Muscle of back (tissue), 3 donors: ENCODE measurements at regions not wholly inside any gene's neighbourhood (a gene's known extent, or its start where the extent isn't known, plus 50 kb on each side); places are given as distances from the start of the nearest gene placed in this dataset.

Source experiments
- DNase-seq, 3 donors: peaks; one replicate each; pipeline versions ENCODE4 v3.0.0 to v3.0.0-alpha.2; 2013

DNA sequence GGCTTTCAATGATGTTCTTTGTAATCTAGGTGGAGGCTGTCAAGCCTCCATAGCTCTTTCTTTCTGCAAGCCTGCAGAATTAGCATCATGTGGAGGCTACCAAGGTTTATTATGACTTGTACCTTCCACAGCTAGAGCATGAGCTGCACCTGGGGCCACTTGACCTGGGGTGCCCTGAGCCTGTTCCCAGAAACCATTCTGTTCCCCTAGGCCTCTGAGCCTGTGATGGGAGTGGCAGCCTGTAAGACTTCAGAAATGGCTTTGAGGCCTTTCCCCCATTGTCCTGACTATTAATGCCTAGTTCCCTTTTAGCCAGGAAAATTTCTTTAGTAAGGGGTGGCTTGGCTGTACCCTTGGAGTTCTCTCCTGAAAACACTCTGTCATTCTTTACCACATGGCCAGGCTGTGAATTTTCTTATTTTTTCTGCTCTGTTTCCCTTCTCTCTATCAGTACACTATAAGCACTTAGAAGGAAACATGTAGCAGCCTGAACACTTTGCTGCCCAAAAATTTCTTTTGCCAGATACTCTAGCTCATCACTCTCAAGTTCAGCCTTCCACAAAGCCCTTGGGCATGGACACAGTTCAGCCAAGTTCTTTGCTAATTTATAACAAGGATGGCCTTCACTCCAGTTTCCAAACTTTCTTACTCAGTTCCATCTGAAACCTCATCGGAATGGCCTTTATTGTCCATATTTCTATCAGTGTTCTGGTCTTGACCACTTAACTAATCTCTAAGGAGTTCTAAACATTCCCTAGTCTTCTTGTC, 61.4 kb upstream of the NR3C1 start:
- DNase-seq: no peak

DNA sequence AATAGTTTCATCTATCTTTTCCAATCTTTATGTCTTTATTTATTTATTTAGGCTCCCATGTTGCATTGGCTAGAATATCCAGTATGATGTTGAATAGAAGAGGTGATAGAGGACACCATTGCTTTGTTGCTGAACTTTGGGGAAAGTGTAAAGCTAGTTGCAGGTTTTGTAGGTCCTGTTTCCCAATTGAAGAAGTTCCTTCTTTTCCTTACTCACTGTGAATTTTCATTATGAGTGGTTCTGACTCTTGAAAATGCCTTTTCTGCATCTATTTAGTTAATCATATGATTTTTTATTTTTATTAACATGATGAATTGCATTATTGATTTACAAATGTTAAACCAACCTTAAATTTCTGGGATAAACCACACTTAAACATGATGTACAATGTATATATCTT, 58.9 kb upstream of the NR3C1 start:
- DNase-seq: no peak

DNA sequence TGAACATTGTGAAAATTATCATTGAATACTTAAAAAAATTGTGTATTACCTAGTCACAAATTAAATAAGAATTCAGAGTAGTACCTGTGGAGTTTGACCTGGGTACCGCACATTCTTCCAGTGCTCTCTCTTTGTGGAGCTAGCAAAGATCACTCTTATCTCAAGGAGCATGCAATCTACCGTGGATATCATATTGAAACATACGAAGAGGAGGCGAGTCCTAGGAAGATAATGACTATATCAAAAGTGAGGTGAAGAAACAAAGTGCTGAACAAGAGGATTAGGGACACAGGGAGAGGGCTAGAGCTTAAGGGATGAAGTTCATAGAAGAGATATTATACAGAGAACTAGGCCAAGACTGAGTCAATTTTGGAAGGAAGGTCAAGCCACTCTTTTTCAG, 55.9 kb upstream of the NR3C1 start:
- DNase-seq: no peak

DNA sequence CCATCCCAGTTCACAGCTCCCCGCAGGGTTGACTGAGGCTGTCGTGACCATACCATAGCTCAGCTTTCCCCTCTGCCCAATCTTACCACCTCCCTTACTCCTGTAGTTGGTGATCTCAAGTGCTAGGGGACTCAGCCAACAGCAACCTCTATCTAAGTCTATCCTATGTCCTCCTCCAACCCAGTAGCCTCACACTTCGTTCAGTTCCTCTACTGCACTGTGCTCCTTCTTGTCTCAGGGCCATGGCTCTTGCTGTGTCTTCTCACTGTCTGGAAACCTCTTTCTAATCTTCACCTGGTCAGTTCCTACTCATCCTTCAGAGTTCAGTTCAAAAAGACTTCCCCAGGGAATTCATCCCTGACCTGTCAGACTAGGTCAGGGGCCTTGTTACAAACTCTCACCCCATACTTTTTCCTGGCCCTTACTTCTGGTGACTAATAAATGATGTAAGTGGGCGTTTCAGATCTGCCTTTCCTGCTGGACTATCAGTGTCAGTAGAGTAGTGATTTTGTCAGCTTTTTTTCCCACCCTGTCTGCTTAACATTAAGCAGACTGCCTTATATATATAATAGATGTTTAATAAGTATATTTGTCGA, 53.6 kb upstream of the NR3C1 start:
- DNase-seq: no peak

DNA sequence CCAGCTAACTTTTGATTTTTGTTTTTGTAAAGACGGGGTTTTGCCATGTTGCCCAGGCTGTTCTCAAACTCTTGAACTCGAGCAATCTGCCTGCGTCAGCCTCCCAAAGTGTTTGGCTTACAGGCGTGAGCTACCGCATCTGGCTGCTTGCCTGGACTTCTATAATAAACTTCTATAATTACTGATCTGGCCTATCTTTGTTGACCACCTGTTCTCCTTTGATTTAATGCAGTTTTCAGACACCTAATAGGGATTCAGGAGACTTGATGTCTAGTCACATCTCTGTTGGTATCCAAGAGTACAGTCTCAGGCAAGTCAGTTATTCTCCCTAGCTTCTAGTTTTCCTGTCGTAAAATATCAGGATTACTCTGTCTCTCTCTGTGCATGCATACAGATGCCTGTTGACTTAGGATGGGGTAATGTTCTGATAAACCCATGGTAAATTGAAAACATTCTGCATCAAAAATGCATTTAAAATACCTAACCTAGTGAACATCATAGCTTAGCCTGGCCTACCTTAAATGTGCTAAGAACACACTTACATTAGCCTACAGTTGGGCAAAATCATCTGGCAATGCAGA, 51.5 kb upstream of the NR3C1 start:
- DNase-seq: no peak

DNA sequence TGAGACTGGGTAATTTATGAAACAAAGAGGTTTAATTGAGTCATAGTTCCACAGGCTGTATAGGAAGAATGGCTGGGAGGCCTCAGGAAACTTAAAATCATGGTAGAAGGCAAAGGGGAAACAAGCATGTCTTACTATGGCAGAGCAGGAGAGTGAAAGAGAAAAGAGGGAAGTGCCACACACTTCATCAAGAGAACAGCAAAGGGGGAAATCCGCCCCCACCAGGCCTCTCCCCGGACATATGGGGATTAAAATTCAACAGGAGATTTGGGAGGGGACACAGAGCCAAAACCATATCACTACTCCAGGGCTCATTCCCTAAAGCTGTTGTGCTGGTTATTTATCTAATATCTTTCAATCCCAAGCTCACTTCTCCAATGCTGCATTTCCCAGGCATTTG, 50.2 kb upstream of the NR3C1 start:
- no peak for DNase-seq
